SK-N-SH (cell line): ENCODE measurements at regions not wholly inside any gene's neighbourhood (a gene's known extent, or its start where the extent isn't known, plus 50 kb on each side); places are given as distances from the start of the nearest gene placed in this dataset.

ENCODE experiments used
- CTCF ChIA-PET: fragments of 300-600, 350-600 bp; formaldehyde crosslinking; extraction: SDS; loops from one replicate; lab custom pipeline; 2021; lab: Yijun Ruan, JAX
- POLR2A ChIA-PET: fragments of 350-600 bp; sonication (Branson Sonifier 250); formaldehyde crosslinking; extraction: SDS; loops from one replicate; lab custom pipeline; 2020; ENCODE audit warnings: antibody characterized with exemption, inconsistent platforms; lab: Yijun Ruan, JAX
- DNase-seq: peaks from one replicate; pipeline ENCODE4 v3.0.0; 2012
- H2AFZ ChIP-seq: fragments of 200-600 bp; sonication (generic); 2 replicates; pipeline ENCODE4 v1.8.1; 2016; ENCODE audit warnings: antibody characterized with exemption, mild to moderate bottlenecking, low read depth
- H3F3A ChIP-seq: fragments of 200-600 bp; sonication (generic); replicated peaks from 2 replicates; pipeline ENCODE3; 2016; ENCODE audit warnings: antibody characterized with exemption, mild to moderate bottlenecking; ENCODE audit not compliant: insufficient read depth
- H3K27ac ChIP-seq, 2 experiments: fragments of 200-500 bp in 1 of 2; fragments of 200-600 bp in 1 of 2; sonication (Bioruptor generic) in 1 of 2; sonication (generic), shearing (Covaris generic) in 1 of 2; 2 replicates each; pipeline versions ENCODE4 v1.5.1 to v1.6.1; 2014 to 2016; ENCODE audit warnings: low read depth in 2 of 2, inconsistent platforms in 1 of 2, low read length in 1 of 2, mild to moderate bottlenecking in 1 of 2, mixed read lengths in 1 of 2
- H3K27me3 ChIP-seq: fragments of 200-600 bp; sonication (generic), shearing (Covaris generic); 2 replicates; pipeline ENCODE4 v1.6.1; 2016; ENCODE audit warnings: mixed run types; ENCODE audit not compliant: insufficient read depth
- H3K36me3 ChIP-seq, 2 experiments: fragments of 200-500 bp in 1 of 2; fragments of 200-600 bp in 1 of 2; sonication (Bioruptor generic) in 1 of 2; sonication (generic) in 1 of 2; replicated peaks in 1 of 2; 2 replicates each; pipeline versions ENCODE3 to v1.5.1; 2014 to 2016; ENCODE audit warnings: low read length in 1 of 2, mild to moderate bottlenecking in 1 of 2; ENCODE audit not compliant: insufficient read depth in 2 of 2, control insufficient read depth in 1 of 2
- H3K4me1 ChIP-seq, 2 experiments: fragments of 200-500 bp in 1 of 2; fragments of 200-600 bp in 1 of 2; sonication (Bioruptor generic) in 1 of 2; sonication (generic), shearing (Covaris generic) in 1 of 2; 2 replicates each; pipeline versions ENCODE4 v1.5.1 to v1.6.1; 2014 to 2016; ENCODE audit warnings: low read depth in 1 of 2, low read length in 1 of 2, mixed run types in 1 of 2; ENCODE audit not compliant: insufficient read depth in 2 of 2, control insufficient read depth in 1 of 2
- H3K4me2 ChIP-seq: fragments of 200-600 bp; sonication (generic), shearing (Covaris generic); 2 replicates; pipeline ENCODE4 v1.6.1; 2017; ENCODE audit warnings: mixed run types
- H3K4me3 ChIP-seq, 2 experiments: fragments of 200-500 bp in 1 of 2; fragments of 200-600 bp in 1 of 2; sonication (Bioruptor generic) in 1 of 2; sonication (generic), shearing (Covaris generic) in 1 of 2; 2 replicates each; pipeline versions ENCODE4 v1.5.1 to v1.8.1; 2014 to 2016; ENCODE audit warnings: low read depth in 2 of 2, inconsistent platforms in 1 of 2, low read length in 1 of 2, mild to moderate bottlenecking in 1 of 2, mixed read lengths in 1 of 2, moderate library complexity in 1 of 2
- H3K79me2 ChIP-seq: fragments of 200-600 bp; sonication (generic); 2 replicates; pipeline ENCODE4 v1.8.1; 2017; ENCODE audit warnings: mild to moderate bottlenecking; ENCODE audit not compliant: insufficient read depth
- H3K9ac ChIP-seq: fragments of 200-600 bp; sonication (generic); 2 replicates; pipeline ENCODE4 v1.6.1; 2017; ENCODE audit warnings: mixed run types
- H3K9me2 ChIP-seq: fragments of 200-600 bp; sonication (generic); 2 replicates; pipeline ENCODE4 v1.6.1; 2017; ENCODE audit warnings: mixed run types
- H3K9me3 ChIP-seq: fragments of 200-600 bp; sonication (generic); 2 replicates; pipeline ENCODE4 v1.6.1; 2017; ENCODE audit warnings: mixed run types, mild to moderate bottlenecking, moderate library complexity
- H4K20me1 ChIP-seq: fragments of 200-600 bp; sonication (generic); 2 replicates; pipeline ENCODE4 v1.6.1; 2017; ENCODE audit warnings: mild to moderate bottlenecking, mixed run types; ENCODE audit not compliant: insufficient read depth
- EP300 ChIP-seq, 2 experiments: IDR thresholded peaks; 2 replicates each; pipeline versions ENCODE4 v1.4.0 to v1.6.1; 2012; ENCODE audit warnings: borderline replicate concordance in 1 of 2, low read depth in 1 of 2, low read length in 1 of 2
- EZH2phosphoT487 ChIP-seq: fragments of 200-600 bp; sonication (generic); IDR thresholded peaks from 2 replicates; pipeline ENCODE4 v1.6.1; 2017; ENCODE audit warnings: low read depth, mixed run types, mild to moderate bottlenecking, antibody characterized with exemption, moderate library complexity, borderline replicate concordance
- FOSL2 ChIP-seq: IDR thresholded peaks from 2 replicates; pipeline ENCODE4 v1.4.0; 2012; ENCODE audit warnings: low read depth, mild to moderate bottlenecking, moderate library complexity, borderline replicate concordance
- FOXJ3 ChIP-seq: sonication (generic); formaldehyde crosslinking; IDR thresholded peaks from 2 replicates; pipeline ENCODE4 v1.5.1; 2020; ENCODE audit warnings: mild to moderate bottlenecking, missing genetic modification reagents
- FOXM1 ChIP-seq: IDR thresholded peaks from 2 replicates; pipeline ENCODE4 v1.4.0; 2012; ENCODE audit warnings: low read depth, mild to moderate bottlenecking
- IRF3 ChIP-seq: fragments of 150-350 bp; IDR thresholded peaks from 2 replicates; pipeline ENCODE4 v1.6.1; 2016; ENCODE audit warnings: mild to moderate bottlenecking, low read depth, low read length
- MAX ChIP-seq: IDR thresholded peaks from 2 replicates; pipeline ENCODE4 v1.4.0; 2012; ENCODE audit warnings: low read depth
- MXI1 ChIP-seq: IDR thresholded peaks from 2 replicates; pipeline ENCODE4 v1.6.1; 2012; ENCODE audit warnings: mild to moderate bottlenecking, low read depth, low read length, improper control_type of control experiment
- PBX3 ChIP-seq: IDR thresholded peaks from 2 replicates; pipeline ENCODE4; 2012
- POLR2AphosphoS5 ChIP-seq: IDR thresholded peaks from 2 replicates; pipeline ENCODE4 v1.6.1; 2012; ENCODE audit warnings: low read depth, low read length
- RAD21 ChIP-seq: IDR thresholded peaks from 2 replicates; pipeline ENCODE4 v1.6.1; 2012; ENCODE audit warnings: mild to moderate bottlenecking, low read length
- RCOR1 ChIP-seq: fragments of 150-350 bp; IDR thresholded peaks from 2 replicates; pipeline ENCODE4 v1.6.1; 2017; ENCODE audit warnings: antibody characterized with exemption, low read length
- RXRA ChIP-seq: IDR thresholded peaks from 2 replicates; pipeline ENCODE4 v1.4.0; 2012; ENCODE audit warnings: low read depth, mild to moderate bottlenecking, borderline replicate concordance
- SIN3A ChIP-seq: IDR thresholded peaks from 2 replicates; pipeline ENCODE4 v1.6.1; 2012; ENCODE audit warnings: low read depth, mild to moderate bottlenecking, low read length, moderate library complexity, borderline replicate concordance
- SMC3 ChIP-seq: IDR thresholded peaks from 2 replicates; pipeline ENCODE4 v1.6.1; 2012; ENCODE audit warnings: low read depth, low read length, improper control_type of control experiment
- TAF1 ChIP-seq: IDR thresholded peaks from 2 replicates; pipeline ENCODE4 v1.6.1; 2012; ENCODE audit warnings: low read depth, mild to moderate bottlenecking, low read length, moderate library complexity, borderline replicate concordance
- TEAD4 ChIP-seq: IDR thresholded peaks from 2 replicates; pipeline ENCODE4 v1.4.0; 2012; ENCODE audit warnings: mild to moderate bottlenecking, borderline replicate concordance; ENCODE audit not compliant: insufficient read depth
- USF1 ChIP-seq: IDR thresholded peaks from 2 replicates; pipeline ENCODE4 v1.4.0; 2012; ENCODE audit warnings: low read depth, borderline replicate concordance
- USF2 ChIP-seq: fragments of 150-350 bp; IDR thresholded peaks from 2 replicates; pipeline ENCODE4 v1.6.1; 2017; ENCODE audit warnings: antibody characterized with exemption, low read length, low read depth, borderline replicate concordance
- YY1 ChIP-seq: IDR thresholded peaks from 2 replicates; pipeline ENCODE4 v1.4.0; 2012; ENCODE audit warnings: low read depth, mild to moderate bottlenecking
- WGBS: methylation state at CpG from one replicate; pipeline ENCODE4 v1.1.6; 2017; ENCODE audit warnings: low lambda C conversion rate; 5-methylcytosine and 5-hydroxymethylcytosine counted together
- TF ChIP-seq, protein P1 (sequence below): IDR thresholded peaks from 2 replicates; pipeline ENCODE4 v1.4.0; 2012; ENCODE audit warnings: low read depth, borderline replicate concordance

- H3K27me3 ChIP-seq, result no peaks in the 10 kb centered on the region
- no peak overlapping the region for H3K4me2 ChIP-seq
- H3K79me2 ChIP-seq, result no peaks in the 10 kb centered on the region
- no peaks in the 10 kb centered on the region for H4K20me1 ChIP-seq
- H3K36me3 ChIP-seq, result no peaks in the 10 kb centered on the region
- 34% methylated on average over 2 of the region's 2 CpGs for WGBS
- POLR2A ChIA-PET, result no interaction called here
- no peak overlapping the region for H3K9ac ChIP-seq
- H3K9me3 ChIP-seq, result no peaks in the 10 kb centered on the region
- no peak overlapping the region for H3K27ac ChIP-seq
- no peaks in the 10 kb centered on the region for H3K4me1 ChIP-seq
- TF ChIP-seq SIN3A (no peak), FOSL2 (no peak), MXI1 (no peak), RXRA (no peak), PBX3 (no peak), YY1 (no peak)
- CTCF ChIA-PET, result no interaction called here
- no peaks in the 10 kb centered on the region for H3F3A ChIP-seq
- no peaks in the 10 kb centered on the region for H3K9me2 ChIP-seq
- H3K4me3 ChIP-seq, result no peak overlapping the region
- DNase-seq, result no peak
- H2AFZ ChIP-seq, result no peak overlapping the region
Observed at GRCh38 chr9:106405871-106406435, 457.0 kb upstream of the ZNF462 start.

DNA sequence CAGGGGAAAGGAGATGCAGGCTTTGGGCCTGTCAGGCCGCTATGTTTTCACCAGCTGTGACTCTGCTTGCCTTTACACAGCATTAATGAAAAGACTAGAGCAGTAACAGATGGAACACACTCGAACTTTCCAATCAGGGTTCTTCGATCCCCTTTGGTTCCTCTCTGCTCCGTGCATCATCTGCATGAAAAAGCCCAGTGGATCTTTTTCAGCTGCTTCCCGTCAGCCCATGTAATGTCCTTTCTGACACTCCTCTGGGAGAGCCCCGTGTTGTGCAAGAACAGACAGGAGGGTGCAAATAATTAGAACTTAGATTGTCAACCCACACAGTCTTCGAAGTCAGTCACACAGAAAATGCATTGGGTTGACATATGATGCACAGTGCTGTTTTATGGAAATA lies 448.9 kb upstream of the ZNF462 start:
- Histone ChIP-seq H3K4me2 (no peak overlapping the region), H3K79me2 (no peaks in the 10 kb centered on the region), H4K20me1 (no peaks in the 10 kb centered on the region), H3K36me3 (no peaks in the 10 kb centered on the region), H3K9me2 (no peaks in the 10 kb centered on the region), H3K9ac (no peak overlapping the region), H3K4me3 (no peak overlapping the region), H3F3A (no peaks in the 10 kb centered on the region), H3K27ac (no peak overlapping the region), H3K4me1 (no peaks in the 10 kb centered on the region), H3K27me3 (no peaks in the 10 kb centered on the region), H2AFZ (no peak overlapping the region), H3K9me3 (no peaks in the 10 kb centered on the region)
- CTCF ChIA-PET, result interaction anchor here (0.6 kb wide), 1 partner anchor 279 kb away, joined by 3 read pairs; no protein-coding TSS in a partner anchor
- no peak for DNase-seq
- POLR2A ChIA-PET, result no interaction called here
- 35% methylated on average over 7 of the region's 7 CpGs for WGBS
- TF ChIP-seq, protein P1, sequence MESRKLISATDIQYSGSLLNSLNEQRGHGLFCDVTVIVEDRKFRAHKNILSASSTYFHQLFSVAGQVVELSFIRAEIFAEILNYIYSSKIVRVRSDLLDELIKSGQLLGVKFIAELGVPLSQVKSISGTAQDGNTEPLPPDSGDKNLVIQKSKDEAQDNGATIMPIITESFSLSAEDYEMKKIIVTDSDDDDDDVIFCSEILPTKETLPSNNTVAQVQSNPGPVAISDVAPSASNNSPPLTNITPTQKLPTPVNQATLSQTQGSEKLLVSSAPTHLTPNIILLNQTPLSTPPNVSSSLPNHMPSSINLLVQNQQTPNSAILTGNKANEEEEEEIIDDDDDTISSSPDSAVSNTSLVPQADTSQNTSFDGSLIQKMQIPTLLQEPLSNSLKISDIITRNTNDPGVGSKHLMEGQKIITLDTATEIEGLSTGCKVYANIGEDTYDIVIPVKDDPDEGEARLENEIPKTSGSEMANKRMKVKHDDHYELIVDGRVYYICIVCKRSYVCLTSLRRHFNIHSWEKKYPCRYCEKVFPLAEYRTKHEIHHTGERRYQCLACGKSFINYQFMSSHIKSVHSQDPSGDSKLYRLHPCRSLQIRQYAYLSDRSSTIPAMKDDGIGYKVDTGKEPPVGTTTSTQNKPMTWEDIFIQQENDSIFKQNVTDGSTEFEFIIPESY, result no peak
- no peak for TF ChIP-seq USF2
- no peak for TF ChIP-seq FOXM1
- TF ChIP-seq RCOR1, result no peak
- no peak for TF ChIP-seq EZH2phosphoT487
- TF ChIP-seq USF1, result no peak
- TF ChIP-seq IRF3, result no peak
- TF ChIP-seq RAD21, result no peak
- TF ChIP-seq FOXJ3, result no peak
- no peak for TF ChIP-seq TAF1
- no peak for TF ChIP-seq EP300 (IDR thresholded peaks at IDR 0.05; ENCODE audit: borderline replicate concordance in 1 of 2, low read depth in 1 of 2, low read length in 1 of 2)
- no peak for TF ChIP-seq TEAD4
- TF ChIP-seq SMC3, result no peak
- TF ChIP-seq PBX3, result no peak
- no peak for TF ChIP-seq POLR2AphosphoS5
- no peak for TF ChIP-seq MAX
